ENCODE measurements at regions not wholly inside any gene's neighbourhood (a gene's known extent, or its start where the extent isn't known, plus 50 kb on each side); places are given as distances from the start of the nearest gene placed in this dataset.

GRCh38 chr3:40842714-40843113 is 318.0 kb downstream of the ZNF621 start:
- TF ChIP-seq EZH2 (IDR thresholded peaks at IDR 0.05; ENCODE audit: borderline replicate concordance, low read depth, low read length, severe bottlenecking): no peak
- no peak for TF ChIP-seq CTCF (IDR thresholded peaks at IDR 0.05; ENCODE audit: borderline replicate concordance, extremely low read depth, low read length, poor library complexity, severe bottlenecking)

All from DND-41 (cell line).